Activated T-helper 9 cell treated with anti-CD3 and anti-CD28 coated beads, Interleukin-2, amount 50 U/mL, for 16 hours (primary cell): ENCODE measurements at regions not wholly inside any gene's neighbourhood (a gene's known extent, or its start where the extent isn't known, plus 50 kb on each side); places are given as distances from the start of the nearest gene placed in this dataset.

Experiments
- DNase-seq: peaks from one replicate; pipeline ENCODE4 v3.0.0-alpha.2; 2020; ENCODE audit warnings: low read depth

DNA sequence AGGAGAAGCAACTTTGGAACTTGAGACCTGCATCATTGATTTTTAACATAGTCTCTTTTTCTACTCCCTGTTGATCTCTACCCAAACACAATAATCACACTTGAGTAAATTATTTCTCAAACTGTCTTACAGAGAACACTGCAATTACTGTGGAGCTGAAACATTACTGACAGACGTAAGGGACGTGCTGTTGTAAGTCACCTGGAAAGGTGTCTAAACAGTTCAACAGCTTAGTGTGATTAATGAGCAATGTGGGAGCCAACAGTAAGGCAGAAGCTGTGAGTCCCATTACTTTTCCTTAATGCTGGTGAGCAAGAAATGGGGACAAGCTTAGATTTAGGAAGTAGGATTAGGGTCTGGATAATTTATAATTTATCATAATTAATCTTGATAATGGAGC is 265.7 kb downstream of the DLEU7 start:
- no peak for DNase-seq

DNA sequence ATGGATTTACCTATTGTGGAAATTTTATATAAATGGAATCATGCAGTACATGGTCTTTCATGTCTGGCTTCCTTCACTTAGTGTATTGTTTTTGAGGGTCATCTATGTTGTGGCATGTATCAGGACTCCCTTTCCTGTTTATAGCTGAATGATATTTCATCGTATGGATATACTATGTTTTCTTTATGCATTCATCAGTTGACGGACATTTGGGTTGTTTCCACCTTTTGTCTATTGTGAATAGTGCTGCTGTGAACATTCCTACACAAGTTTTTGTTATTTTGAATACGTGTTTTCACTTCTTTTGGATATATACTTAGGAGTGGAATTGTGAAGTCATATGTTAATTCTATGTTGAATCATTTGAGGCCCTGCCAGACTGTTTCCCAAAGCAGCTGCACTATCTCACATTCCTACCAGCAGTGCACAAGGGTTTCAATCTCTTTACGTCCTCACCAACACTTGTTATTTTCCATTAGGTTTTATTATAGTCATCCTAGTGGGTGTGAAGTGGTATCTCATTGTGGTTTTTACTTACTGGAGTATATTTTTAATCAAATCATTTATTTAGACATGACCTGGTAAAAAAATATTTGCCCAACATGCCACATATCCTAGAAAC is 262.7 kb downstream of the DLEU7 start:
- no peak for DNase-seq

DNA sequence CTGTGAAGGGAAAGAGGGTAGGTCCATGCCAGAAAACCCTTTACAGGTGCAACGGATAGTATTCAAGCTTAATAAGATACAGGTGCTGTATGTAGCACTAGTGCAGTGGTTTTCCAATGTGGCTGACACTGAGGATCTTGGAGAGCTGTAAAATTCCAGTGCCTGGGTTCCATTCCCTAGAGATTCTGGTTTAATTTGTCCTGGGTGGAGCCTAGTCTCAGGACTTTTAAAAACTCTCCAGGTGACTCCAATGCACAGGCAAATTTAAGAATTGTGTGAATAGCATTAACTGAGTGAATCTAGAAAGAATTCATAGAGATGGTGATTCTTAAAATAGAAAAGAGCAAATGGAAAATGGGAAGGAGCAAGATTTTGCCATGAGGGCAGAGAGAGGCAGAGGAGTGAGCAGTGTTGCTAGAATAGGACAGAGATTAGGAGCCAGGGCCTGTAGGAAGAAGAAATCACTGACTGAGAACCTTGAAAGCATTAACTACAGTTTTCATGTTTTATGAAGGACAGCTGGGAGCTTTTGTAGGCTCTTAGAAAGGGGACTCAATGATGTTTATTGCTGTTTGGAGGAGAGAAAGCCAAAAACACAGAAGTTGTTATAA is 261.8 kb downstream of the DLEU7 start:
- DNase-seq: no peak

DNA sequence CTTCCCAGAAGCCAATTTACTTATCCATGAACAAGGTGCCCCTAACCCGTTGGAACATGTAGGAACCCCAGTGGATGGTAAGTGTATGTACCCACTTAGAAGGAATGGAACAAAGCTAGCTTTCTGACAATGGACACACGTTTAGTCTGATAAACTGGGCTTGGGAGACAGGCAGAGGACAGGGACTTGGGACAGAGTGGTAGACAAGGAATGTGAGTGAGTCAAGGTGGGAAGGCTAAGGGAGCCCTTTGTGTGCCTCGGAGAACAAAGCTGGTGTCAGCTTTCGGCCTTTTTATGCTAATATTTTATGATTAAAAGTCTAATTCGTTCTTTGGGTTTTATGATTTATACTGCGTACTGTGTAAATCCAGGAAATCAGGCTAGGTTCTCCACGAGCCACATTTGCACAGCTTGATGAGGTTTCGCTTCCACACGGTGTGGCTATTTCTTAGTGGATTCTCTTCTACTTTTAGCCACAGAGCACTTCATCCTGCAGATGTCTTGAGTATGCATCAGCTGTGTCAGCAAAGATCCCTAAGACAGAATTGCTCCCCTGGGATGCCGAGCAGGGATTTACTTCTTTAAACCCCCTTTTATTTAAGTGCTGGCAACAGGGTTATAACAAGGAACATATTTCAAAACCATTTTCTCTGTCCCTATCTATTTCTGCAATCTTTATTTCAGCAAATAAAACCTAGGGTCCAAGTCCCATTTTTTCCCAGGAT is 258.5 kb downstream of the DLEU7 start:
- DNase-seq: no peak

DNA sequence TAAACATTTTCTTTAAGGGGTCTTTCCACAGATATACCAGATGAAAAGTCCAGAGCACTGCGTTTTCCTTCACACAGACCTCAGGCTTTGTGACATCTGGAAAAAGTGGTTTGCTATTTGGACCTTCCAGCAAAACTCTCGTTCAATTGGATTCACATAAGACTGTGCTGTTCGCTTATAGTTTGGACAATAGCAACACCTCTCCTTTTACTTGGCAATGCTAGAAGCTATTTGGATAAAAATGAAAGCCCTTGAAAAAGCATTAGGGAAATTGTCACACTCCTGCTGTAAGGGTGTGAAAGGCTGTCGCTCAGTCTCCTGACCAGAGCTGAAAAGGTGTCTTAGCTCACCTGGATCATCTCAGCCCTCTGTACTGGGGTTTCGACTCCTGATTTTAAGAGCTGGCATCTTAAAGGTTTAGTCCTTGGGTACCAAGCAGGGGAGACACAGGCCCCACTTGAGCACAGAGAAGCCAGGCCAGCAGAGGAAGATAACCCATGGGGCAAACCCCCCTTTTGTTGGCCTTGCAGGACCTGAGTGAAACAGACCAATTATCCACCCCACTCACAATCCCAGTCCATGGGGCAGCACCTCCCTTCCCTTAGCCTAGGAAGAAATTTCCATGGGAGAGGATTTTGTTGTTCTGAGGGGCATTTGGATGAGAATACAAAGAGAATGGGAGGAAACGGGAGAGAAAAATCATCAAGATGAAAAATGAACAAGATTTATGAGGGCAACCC is 257.6 kb downstream of the DLEU7 start:
- no peak for DNase-seq

DNA sequence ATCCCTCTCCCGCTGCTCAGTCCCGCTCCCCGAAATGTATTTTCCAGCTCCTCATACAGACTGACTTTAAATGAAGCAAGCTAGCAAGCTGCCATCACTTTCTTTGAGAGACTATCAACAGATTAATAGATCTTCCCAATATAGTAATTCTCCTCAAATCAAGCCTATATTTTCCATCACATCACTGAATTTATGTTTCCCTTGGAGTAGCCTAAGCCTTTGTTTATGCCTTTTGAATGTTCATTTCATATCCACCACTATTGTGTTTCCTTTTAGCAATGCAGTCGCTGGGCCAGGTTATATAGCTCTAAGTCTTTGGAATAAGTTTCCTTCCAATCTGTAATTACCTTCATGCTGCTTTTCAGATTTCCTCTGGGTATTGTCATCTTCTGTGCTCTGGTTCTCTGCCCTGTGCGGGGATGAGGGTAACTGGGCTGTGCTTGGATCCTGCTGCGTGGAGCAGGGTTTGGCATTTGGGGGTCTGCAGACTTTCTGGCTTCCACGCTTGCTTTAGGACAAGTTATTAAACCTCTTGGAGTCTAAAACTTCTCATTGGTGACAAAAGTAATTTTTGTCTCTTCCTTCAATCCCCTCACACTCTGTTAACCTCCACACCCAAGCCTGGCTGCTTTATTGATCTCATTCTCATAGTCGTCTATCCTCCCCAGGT is 256.9 kb downstream of the DLEU7 start:
- no peak for DNase-seq

DNA sequence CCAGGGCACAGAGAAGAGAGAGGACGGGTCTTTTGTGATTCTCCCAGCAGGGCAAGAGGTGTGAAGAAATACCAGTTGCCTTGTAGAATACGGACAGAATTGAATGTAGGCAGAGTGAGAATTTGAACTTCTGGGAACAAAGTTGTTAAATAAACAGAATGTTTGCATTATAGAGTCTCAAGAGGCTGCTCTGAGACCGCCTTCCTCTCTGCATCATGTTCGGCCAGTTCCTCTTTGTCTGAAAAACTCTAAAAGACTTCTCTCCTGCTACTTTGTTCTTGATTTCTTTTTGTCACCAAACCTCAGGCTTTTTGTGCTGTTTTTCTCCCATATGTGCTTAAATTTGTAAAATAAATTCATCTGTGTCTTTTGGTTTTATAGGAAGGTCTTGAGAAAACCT is 256.4 kb downstream of the DLEU7 start:
- no peak for DNase-seq

DNA sequence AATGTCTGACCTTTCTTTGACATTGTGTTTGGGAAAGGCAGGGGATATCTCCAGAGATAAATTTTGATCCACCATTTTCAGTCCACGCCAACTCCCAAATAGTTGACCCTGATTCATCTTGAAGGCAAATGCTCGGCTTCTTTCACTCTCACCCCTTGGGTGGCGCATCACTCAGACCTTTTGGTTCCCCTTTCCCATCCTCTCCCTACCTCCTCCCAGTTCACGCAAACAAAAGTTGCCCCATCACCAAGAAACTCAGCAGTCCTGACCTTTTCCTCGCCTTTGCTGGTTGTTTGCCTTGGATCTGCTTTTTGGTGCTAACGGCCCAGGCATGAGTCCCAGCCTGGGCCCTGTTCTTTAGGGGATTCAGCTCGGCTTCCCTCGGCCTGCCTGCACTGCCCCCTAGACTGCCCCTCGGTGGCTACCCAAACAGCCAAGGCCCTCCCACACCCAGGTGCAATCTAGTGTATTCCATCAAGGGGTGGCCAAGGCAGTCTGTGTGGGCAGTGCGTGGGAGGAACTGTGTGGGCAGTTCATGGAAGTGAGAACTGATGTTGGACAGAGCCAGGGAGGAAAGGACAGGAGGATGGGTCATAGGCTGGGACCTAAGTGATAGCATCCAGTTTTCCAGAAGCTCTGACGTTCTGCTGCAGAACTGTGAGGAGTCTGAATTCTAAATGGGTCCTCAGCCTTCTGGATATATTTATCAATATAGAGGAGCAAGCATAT is 255.7 kb downstream of the DLEU7 start:
- no peak for DNase-seq

DNA sequence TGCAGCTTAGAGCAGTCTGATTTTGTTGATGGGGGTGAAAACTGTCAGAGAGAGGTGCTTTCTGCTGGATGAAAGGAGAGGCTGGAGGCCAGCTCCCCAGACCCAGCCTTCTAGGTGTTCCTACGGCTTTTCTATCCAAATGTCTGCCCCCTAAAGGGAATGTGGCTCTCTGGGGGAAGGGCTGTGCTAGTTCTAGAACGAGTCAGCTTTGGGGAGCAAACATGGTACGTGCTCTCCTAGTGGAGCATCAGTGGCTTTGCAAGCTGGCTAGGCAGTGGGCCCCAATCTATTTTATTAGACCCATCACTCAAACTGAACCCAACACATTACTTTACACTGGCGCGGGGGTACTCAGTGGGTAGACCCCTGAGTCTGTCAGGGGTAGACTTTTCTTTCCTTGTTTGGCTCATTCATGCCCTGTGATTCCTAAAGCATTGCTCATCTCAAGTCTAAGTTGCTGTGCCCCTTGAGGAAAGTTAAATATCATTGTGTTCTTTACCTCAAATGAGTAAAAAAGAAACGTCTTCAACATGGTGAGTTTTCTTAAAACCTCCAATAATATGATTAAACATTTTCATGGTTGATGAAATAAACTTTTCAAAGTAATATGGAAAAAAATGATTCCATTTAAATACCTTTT is 254.9 kb downstream of the DLEU7 start:
- DNase-seq: no peak

DNA sequence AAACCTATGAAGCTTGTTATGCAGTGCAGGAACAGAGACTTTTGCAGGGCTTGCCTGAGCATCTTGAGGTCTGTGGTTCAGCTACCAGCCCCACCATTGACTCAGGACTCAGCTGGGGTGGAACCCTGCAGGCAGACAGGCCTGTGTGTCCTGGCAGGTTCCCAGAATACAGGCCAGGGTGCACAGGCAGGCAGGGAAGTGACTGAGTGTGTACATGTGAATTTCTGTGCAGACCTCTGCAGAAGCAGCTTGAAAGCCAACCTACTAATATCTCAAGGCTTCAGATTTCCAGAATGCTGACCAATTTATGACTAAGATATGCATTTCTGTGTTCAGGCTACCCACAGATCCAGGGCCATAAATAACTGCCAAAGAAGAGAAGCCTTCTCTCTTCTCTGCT is 254.4 kb downstream of the DLEU7 start:
- DNase-seq: no peak

DNA sequence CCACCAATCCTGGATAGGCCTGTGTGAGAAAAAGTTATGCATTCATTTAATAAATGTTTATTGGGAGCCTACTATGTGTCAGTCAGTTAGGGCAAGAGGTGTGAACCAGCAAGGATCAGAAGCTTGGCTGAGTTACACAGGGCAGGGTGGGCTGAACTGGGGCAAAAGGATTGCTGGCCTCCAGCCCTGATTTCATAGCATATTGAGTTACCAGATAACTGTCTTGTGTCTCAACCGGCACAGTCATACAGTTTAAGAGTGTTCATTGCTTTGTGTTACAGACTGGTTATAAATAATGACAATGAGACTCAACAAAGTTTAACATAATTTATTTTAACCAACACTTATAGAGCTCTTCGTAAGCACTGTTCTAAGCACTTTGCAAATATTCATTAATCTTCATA is 253.8 kb downstream of the DLEU7 start:
- no peak for DNase-seq

DNA sequence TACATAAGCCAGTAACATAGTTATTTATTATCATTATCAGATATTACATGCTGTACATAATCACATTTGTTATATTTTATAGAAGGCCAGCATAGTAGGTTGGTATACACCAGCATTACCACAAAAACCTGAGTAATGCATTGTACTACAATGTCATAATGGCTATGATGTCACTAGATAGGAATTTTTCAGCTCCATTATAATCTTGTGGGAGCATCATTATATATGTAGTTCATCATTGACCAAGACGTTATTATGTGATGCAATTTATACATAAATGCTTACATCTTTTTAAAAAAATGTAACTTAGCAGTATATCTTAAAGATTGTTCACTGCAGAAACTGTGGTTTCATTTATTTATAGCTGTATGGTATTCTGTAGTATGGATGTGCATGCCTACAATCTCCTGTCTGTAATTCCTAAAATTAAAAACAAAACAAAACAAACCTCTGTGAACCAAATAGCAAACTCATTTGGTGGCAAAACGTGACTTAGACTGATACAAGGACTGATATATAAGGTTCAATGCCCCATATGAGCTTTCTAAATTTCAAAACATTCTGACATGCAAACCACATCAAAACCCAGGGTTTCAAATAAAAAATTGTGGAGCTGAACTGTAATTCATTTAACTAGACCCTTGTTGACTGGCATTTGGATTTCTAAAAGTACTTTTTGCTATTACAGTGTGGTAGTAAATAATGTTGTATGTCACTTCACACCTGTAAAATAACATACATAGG is 250.9 kb downstream of the DLEU7 start:
- no peak for DNase-seq

DNA sequence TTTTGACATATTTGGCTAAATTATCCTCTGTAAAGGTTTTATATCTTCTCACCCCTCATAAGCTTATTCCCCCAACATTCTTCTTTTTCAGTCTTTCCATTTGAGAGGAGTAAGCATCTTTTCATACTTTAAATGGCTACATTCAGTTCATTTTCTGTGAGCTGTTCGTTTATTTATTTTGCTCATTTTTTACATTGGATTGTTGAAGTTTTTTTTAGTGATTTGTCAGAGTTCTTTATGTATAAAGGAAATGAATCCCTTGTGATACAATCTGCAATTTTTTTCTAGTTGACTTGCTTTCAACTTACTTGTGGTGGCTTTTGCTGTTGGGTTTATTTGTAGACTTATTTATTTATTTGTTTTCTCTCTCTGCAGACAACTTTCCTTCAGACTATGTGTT is 250.3 kb downstream of the DLEU7 start:
- DNase-seq: no peak

DNA sequence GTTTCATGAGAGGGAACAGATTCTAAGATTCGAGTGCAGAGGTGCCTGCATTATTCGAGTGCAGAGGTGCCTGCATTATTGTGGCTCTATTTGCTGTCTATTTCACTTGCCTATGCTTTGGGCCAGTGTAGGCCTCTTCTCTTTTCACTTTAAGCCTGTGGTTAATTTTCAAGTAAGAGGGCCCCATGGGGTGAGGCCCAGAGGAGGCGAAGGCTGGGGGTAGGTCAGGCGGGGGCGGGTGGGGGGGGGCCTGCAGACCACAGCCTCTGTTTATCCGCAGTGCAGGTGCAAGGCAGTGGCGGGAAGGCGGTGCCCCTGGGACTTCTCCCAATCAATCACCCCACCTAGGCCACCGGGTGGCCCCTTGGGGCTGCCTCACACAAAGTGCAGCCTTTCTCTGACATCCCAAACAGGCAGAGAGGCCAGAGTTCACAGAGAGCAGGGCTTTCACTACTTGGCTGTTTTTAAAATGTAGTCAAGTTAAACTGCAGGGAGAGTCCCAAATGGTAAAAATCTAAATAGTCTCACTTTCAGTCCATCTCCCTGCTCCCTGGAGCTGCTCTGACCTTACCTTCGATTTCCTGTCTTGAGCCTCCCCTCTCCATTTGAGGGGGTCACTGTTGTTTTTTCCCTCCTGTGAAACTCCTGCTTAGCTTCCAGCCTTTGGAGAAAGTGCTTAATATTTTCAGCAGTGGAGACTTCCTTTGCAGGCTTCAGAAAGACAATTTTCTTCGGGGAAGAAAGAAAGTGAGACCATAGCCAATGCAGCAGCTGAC is 249.0 kb downstream of the DLEU7 start:
- DNase-seq: no peak

DNA sequence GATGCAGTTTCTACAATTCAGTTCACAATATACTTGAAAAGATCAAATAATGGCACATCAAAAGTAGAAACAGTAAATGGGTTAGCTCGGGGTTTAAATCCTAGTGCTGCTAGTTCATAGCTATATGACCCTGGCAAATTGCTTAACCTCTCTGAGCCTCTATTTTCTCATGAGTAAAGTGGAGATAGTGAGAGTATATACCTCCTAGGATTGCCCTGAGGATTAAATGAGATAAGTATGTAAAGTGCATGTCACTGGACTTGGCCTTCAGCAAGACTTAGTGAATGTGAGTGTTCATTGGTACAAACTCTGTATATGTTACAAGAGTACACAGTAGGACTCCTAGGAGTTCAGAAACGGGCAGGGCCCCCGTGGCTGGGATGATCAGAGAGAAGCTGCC is 248.3 kb downstream of the DLEU7 start:
- DNase-seq: no peak

DNA sequence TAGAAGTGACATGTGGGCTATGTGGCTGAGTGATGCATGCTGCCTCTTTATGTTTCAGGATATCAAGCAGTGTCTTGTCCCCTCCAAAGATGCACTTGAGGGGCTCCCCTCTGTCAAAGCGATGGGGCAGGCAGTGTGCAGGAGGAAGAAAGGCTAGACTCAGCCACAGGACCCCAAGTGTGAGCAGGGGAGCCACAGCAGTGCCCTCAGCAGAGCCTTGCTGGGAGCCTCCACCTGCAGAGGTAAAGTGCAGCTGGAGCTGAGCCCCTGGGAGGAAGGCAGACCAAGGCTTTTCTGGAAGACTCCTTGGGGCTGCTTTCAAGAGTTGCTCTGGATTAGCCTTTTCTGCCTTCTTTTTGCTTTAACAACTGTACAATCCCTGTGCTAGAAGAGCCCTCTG is 247.3 kb downstream of the DLEU7 start:
- DNase-seq: no peak

DNA sequence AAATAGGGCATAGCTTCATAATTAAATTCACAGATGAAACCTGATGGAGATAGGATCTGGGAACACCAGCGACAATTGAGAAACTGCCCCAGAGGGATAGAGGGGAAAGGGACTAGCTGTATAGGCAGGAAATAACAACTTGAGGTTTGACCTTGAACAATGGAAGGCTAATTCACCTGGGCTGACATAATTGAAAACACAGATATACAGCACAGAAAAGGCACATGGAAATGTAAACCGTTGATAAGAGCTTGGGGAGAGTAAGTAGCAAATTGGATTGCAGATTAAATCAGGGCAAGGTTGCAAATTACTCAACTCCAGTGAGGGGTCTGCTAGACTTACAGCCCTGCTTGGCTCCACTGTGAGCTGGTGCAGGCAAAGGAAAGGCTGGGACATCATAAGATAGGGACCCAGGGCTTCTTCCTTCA is 246.7 kb downstream of the DLEU7 start:
- DNase-seq: no peak

DNA sequence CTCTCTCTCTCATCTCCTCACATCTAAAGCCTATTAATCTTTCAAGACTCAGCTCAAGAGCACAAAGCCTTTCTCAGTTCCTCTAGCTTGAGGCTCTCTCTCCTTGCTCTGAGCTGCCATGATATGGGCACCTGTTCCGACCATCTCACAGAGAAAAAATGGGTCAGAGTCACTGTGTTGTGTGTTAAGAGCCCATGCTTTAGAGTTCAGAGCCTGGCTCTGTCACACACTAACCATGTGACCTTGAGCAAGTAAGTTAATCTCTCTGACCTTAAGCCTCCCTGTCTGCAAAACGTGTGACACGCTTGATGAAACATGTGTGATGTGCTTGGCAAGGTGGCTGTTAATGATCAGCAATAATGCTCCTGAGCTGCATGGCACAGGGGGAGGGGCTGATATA is 245.2 kb downstream of the DLEU7 start:
- DNase-seq: no peak

DNA sequence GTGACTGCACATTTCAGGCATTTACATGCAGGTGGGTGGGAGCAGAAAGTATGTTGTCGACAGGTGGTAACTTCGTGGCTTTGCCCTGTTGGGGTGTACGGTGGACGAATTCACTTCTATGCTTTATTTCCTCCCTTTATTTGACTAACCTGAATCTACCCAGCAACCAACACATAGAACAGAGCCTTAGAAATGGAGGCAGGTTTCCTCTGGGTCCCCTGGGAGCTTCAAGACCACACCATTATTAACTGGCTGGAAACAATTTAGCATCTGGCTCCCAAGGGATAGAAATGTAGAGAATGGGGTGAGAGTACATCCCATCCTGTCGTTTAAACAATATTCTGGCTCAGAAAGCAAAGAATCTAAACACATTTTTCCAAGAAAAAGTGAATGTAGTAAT is 244.4 kb downstream of the DLEU7 start:
- no peak for DNase-seq

DNA sequence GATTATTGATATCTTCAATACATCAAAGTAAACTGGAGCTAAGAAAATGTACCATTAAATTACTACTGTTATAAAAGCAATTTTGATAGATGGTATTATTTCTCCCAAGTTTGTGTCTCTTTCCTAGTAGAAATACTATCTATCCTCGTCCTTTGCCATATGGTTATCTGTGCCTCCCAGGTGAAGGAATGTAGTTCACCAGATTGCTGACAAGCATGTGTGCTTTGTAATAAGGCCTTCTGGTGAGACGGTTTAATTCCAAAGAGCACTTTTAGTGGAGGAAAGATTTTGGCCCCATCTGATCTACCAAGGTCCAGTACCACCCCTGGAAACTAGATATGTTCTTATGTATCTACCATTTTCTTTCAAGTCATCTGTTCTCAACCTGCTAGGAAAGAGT is 243.6 kb downstream of the DLEU7 start:
- no peak for DNase-seq
